Peyer's patch (tissue), 4 donors: ENCODE measurements at regions not wholly inside any gene's neighbourhood (a gene's known extent, or its start where the extent isn't known, plus 50 kb on each side); places are given as distances from the start of the nearest gene placed in this dataset.

Experiments
- POLR2A ChIP-seq, 2 donors: fragments of 450-650 bp; IDR thresholded peaks; one replicate each; pipeline ENCODE4 v1.5.1; 2017; ENCODE audit warnings: antibody characterized with exemption in 2 of 2, mild to moderate bottlenecking in 2 of 2, moderate library complexity in 2 of 2
- TF ChIP-seq, protein P1 (sequence below), 6 experiments: fragments of 450-650 bp in 4 of 6; fragments of 200-600 bp in 2 of 6; sonication (generic) in 1 of 6; IDR thresholded peaks; one replicate each; pipeline ENCODE4 v1.5.1; 2017 to 2019; ENCODE audit warnings: antibody characterized with exemption in 6 of 6, mild to moderate bottlenecking in 3 of 6, moderate library complexity in 1 of 6

- TF ChIP-seq, protein P1, sequence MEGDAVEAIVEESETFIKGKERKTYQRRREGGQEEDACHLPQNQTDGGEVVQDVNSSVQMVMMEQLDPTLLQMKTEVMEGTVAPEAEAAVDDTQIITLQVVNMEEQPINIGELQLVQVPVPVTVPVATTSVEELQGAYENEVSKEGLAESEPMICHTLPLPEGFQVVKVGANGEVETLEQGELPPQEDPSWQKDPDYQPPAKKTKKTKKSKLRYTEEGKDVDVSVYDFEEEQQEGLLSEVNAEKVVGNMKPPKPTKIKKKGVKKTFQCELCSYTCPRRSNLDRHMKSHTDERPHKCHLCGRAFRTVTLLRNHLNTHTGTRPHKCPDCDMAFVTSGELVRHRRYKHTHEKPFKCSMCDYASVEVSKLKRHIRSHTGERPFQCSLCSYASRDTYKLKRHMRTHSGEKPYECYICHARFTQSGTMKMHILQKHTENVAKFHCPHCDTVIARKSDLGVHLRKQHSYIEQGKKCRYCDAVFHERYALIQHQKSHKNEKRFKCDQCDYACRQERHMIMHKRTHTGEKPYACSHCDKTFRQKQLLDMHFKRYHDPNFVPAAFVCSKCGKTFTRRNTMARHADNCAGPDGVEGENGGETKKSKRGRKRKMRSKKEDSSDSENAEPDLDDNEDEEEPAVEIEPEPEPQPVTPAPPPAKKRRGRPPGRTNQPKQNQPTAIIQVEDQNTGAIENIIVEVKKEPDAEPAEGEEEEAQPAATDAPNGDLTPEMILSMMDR (IDR thresholded peaks at IDR 0.05): no peak
- no peak for TF ChIP-seq POLR2A (IDR thresholded peaks at IDR 0.05)
Observed at GRCh38 chr10:7098160-7098762, 312.6 kb downstream of the SFMBT2 start.
